DND-41 (cell line): ENCODE measurements at regions not wholly inside any gene's neighbourhood (a gene's known extent, or its start where the extent isn't known, plus 50 kb on each side); places are given as distances from the start of the nearest gene placed in this dataset.
"Not testable (repeated sequence)": the region's sequence is repeated elsewhere in the genome, so short reads cannot be mapped to it uniquely, and the experiment has no call there.

ENCODE experiments used
- EZH2 ChIP-seq: IDR thresholded peaks from 3 replicates; pipeline ENCODE4 v1.6.1; 2012; ENCODE audit warnings: borderline replicate concordance, low read depth, mild to moderate bottlenecking, moderate library complexity, low read length, inconsistent platforms; ENCODE audit not compliant: severe bottlenecking
- TF ChIP-seq, protein P1 (sequence below): IDR thresholded peaks from 2 replicates; pipeline ENCODE4 v1.5.1; 2012; ENCODE audit warnings: borderline replicate concordance, low read length, moderate library complexity, mild to moderate bottlenecking; ENCODE audit not compliant: poor library complexity, severe bottlenecking; ENCODE audit errors: extremely low read depth

DNA sequence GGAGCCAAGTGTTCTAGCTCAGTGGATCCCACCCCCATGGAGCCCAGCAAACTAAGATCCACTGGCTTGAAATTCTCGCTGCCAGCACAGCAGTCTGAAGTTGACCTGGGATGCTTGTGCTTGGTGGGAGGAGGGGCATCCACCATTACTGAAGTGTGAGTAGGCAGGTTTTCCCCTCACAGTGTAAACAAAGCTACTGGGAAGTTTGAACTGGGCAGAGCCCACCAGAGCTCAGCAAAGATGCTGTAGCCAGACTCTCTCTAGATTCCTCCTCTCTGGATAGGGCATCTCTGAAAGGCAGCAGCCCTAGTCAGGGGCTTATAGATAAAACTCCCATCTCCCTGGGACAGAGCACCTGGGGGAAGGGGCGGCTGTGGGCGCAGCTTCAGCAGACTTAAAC is 293.1 kb upstream of the NOX3 start:
- TF ChIP-seq, protein P1, sequence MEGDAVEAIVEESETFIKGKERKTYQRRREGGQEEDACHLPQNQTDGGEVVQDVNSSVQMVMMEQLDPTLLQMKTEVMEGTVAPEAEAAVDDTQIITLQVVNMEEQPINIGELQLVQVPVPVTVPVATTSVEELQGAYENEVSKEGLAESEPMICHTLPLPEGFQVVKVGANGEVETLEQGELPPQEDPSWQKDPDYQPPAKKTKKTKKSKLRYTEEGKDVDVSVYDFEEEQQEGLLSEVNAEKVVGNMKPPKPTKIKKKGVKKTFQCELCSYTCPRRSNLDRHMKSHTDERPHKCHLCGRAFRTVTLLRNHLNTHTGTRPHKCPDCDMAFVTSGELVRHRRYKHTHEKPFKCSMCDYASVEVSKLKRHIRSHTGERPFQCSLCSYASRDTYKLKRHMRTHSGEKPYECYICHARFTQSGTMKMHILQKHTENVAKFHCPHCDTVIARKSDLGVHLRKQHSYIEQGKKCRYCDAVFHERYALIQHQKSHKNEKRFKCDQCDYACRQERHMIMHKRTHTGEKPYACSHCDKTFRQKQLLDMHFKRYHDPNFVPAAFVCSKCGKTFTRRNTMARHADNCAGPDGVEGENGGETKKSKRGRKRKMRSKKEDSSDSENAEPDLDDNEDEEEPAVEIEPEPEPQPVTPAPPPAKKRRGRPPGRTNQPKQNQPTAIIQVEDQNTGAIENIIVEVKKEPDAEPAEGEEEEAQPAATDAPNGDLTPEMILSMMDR: not testable (repeated sequence)
- TF ChIP-seq EZH2: not testable (repeated sequence)
